Suprapubic skin (tissue), 4 donors: ENCODE measurements at regions not wholly inside any gene's neighbourhood (a gene's known extent, or its start where the extent isn't known, plus 50 kb on each side); places are given as distances from the start of the nearest gene placed in this dataset.

Experiments
- DNase-seq, 2 donors: peaks; one replicate each; pipeline ENCODE4 v3.0.0-alpha.2; 2019; ENCODE audit warnings: low spot score in 2 of 2
- H3K27ac ChIP-seq: fragments of 200-600 bp; sonication (generic); one replicate; pipeline ENCODE4 v1.5.1; 2019
- H3K27me3 ChIP-seq: fragments of 200-600 bp; sonication (generic); one replicate; pipeline ENCODE4 v1.5.1; 2019
- H3K36me3 ChIP-seq: fragments of 200-600 bp; sonication (generic); one replicate; pipeline ENCODE4 v1.5.1; 2019
- H3K4me1 ChIP-seq: fragments of 200-600 bp; sonication (generic); one replicate; pipeline ENCODE4 v1.5.1; 2019
- H3K4me3 ChIP-seq: fragments of 200-600 bp; sonication (generic); one replicate; pipeline ENCODE4 v1.5.1; 2019; ENCODE audit warnings: mild to moderate bottlenecking
- H3K9me3 ChIP-seq: fragments of 200-600 bp; sonication (generic); one replicate; pipeline ENCODE4 v1.5.1; 2019
- EP300 ChIP-seq: sonication (generic); formaldehyde crosslinking; IDR thresholded peaks from one replicate; pipeline ENCODE4 v1.6.1; 2017; ENCODE audit warnings: antibody characterized with exemption
- POLR2A ChIP-seq, 2 donors: fragments of 450-650 bp; IDR thresholded peaks; one replicate each; pipeline ENCODE4 v1.6.1; 2017; ENCODE audit warnings: antibody characterized with exemption in 2 of 2, mild to moderate bottlenecking in 2 of 2, moderate library complexity in 2 of 2
- POLR2AphosphoS5 ChIP-seq, 3 donors: sonication (generic); formaldehyde crosslinking; IDR thresholded peaks; one replicate each; pipeline ENCODE4 v1.6.1; 2017; ENCODE audit warnings: antibody characterized with exemption in 3 of 3
- WGBS: methylation state at CpG from one replicate; pipeline ENCODE4 v1.1.5; 2018; 5-methylcytosine and 5-hydroxymethylcytosine counted together
- TF ChIP-seq, protein P1 (sequence below), 2 donors: fragments of 200-600 bp in 1 of 2; fragments of 450-650 bp in 1 of 2; sonication (generic) in 1 of 2; IDR thresholded peaks; one replicate each; pipeline ENCODE4 v1.5.1; 2016 to 2019; ENCODE audit warnings: antibody characterized with exemption in 2 of 2, mild to moderate bottlenecking in 1 of 2, moderate library complexity in 1 of 2

GRCh38 chr3:107205358-107205757 is 171.9 kb upstream of the CCDC54 start:
- Histone ChIP-seq H3K27ac (no peak overlapping the region), H3K27me3 (no peaks in the 10 kb centered on the region), H3K36me3 (no peaks in the 10 kb centered on the region), H3K9me3 (no peaks in the 10 kb centered on the region), H3K4me1 (peaks cover 35% of the 10 kb centered on the region), H3K4me3 (no peak overlapping the region)
- DNase-seq: no peak
- TF ChIP-seq, protein P1, sequence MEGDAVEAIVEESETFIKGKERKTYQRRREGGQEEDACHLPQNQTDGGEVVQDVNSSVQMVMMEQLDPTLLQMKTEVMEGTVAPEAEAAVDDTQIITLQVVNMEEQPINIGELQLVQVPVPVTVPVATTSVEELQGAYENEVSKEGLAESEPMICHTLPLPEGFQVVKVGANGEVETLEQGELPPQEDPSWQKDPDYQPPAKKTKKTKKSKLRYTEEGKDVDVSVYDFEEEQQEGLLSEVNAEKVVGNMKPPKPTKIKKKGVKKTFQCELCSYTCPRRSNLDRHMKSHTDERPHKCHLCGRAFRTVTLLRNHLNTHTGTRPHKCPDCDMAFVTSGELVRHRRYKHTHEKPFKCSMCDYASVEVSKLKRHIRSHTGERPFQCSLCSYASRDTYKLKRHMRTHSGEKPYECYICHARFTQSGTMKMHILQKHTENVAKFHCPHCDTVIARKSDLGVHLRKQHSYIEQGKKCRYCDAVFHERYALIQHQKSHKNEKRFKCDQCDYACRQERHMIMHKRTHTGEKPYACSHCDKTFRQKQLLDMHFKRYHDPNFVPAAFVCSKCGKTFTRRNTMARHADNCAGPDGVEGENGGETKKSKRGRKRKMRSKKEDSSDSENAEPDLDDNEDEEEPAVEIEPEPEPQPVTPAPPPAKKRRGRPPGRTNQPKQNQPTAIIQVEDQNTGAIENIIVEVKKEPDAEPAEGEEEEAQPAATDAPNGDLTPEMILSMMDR (IDR thresholded peaks at IDR 0.05): no peak
- TF ChIP-seq POLR2A (IDR thresholded peaks at IDR 0.05) (no peak), EP300 (no peak), POLR2AphosphoS5 (IDR thresholded peaks at IDR 0.05) (no peak)
- 82% methylated on average over 3 of the region's 3 CpGs for WGBS

GRCh38 chr3:107206141-107206540 is 171.1 kb upstream of the CCDC54 start:
- Histone ChIP-seq H3K36me3 (no peaks in the 10 kb centered on the region), H3K27me3 (no peaks in the 10 kb centered on the region), H3K4me3 (no peak overlapping the region), H3K4me1 (peaks cover 28% of the 10 kb centered on the region), H3K9me3 (no peaks in the 10 kb centered on the region), H3K27ac (no peak overlapping the region)
- TF ChIP-seq, protein P1 (IDR thresholded peaks at IDR 0.05): peak in 1 of 2 donors; percentile 35
- TF ChIP-seq POLR2AphosphoS5 (IDR thresholded peaks at IDR 0.05) (no peak), EP300 (no peak), POLR2A (IDR thresholded peaks at IDR 0.05) (no peak)
- 54% methylated on average over 1 of the region's 1 CpG for WGBS
- no peak for DNase-seq

DNA sequence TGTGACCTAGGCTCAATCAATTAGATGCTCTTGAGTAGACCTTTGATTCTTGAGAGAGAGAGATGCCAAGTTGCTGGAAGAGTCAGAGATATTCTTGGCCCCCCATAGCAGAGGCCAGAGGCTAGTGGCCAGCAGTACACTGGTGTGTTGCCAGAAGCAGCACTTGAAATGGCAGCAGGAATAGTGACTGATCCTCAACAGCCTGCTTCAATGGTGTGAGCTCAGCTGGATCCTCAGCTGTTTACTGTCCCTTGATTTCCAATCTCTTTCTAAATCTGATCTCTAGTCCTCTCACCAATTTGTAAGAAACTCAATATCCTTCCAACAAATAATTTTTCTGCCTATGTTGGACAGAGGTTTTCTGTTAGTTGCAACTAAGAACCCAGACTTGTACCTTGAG is 170.3 kb upstream of the CCDC54 start:
- H3K9me3 ChIP-seq: no peaks in the 10 kb centered on the region
- no peak overlapping the region for H3K4me3 ChIP-seq
- H3K27me3 ChIP-seq: no peaks in the 10 kb centered on the region
- no peaks in the 10 kb centered on the region for H3K36me3 ChIP-seq
- DNase-seq: no peak
- TF ChIP-seq EP300 (no peak), POLR2AphosphoS5 (IDR thresholded peaks at IDR 0.05) (no peak), POLR2A (IDR thresholded peaks at IDR 0.05) (no peak)
- TF ChIP-seq, protein P1 (IDR thresholded peaks at IDR 0.05): no peak
- H3K4me1 ChIP-seq: peaks cover 20% of the 10 kb centered on the region
- H3K27ac ChIP-seq: peak overlapping the region; percentile 19

GRCh38 chr3:107208100-107208499 is 169.1 kb upstream of the CCDC54 start:
- TF ChIP-seq EP300: no peak
- TF ChIP-seq POLR2A (IDR thresholded peaks at IDR 0.05): no peak
- no peak for TF ChIP-seq POLR2AphosphoS5 (IDR thresholded peaks at IDR 0.05)
- TF ChIP-seq, protein P1 (IDR thresholded peaks at IDR 0.05): no peak
- Histone ChIP-seq H3K27ac (peak overlapping the region; percentile 63), H3K4me3 (no peak overlapping the region), H3K9me3 (no peaks in the 10 kb centered on the region), H3K36me3 (no peaks in the 10 kb centered on the region), H3K4me1 (peaks cover 23% of the 10 kb centered on the region), H3K27me3 (no peaks in the 10 kb centered on the region)
- DNase-seq: no peak

DNA sequence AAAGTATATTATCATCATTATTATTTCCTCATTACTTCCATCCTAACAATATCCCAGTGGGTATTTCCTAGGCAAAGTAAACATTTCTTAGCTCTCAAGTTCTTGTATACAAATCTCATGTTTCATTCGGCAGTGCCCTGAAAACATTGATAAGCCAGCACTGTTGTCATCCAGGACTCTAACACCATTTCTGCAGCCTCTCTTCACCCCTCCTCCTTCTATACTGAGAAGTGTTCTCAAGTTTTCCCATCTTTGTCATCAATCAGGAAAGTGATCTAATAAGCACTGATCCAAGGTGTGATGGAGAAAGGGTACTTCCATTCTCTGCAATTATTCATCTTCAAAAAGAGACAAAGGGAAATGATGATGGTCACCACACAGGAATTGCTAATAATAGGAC is 168.4 kb upstream of the CCDC54 start:
- no peaks in the 10 kb centered on the region for H3K9me3 ChIP-seq
- DNase-seq: no peak
- TF ChIP-seq EP300: no peak
- TF ChIP-seq, protein P1 (IDR thresholded peaks at IDR 0.05): no peak
- no peak for TF ChIP-seq POLR2AphosphoS5 (IDR thresholded peaks at IDR 0.05)
- TF ChIP-seq POLR2A (IDR thresholded peaks at IDR 0.05): no peak
- H3K36me3 ChIP-seq: no peaks in the 10 kb centered on the region
- peaks cover 23% of the 10 kb centered on the region for H3K4me1 ChIP-seq
- H3K4me3 ChIP-seq: no peak overlapping the region
- 52% methylated on average over 1 of the region's 1 CpG for WGBS
- no peaks in the 10 kb centered on the region for H3K27me3 ChIP-seq
- peak overlapping the region; percentile 63 for H3K27ac ChIP-seq
